H9 (cell line): ENCODE measurements at regions not wholly inside any gene's neighbourhood (a gene's known extent, or its start where the extent isn't known, plus 50 kb on each side); places are given as distances from the start of the nearest gene placed in this dataset.

Experiments used
- DNase-seq: peaks from one replicate; pipeline ENCODE4 v3.0.0-alpha.2; 2017
- H2AFZ ChIP-seq: one replicate; pipeline ENCODE4 v1.6.1; 2013; ENCODE audit warnings: mild to moderate bottlenecking, low read length, control low read depth, moderate library complexity
- H2AK5ac ChIP-seq: 2 replicates; pipeline ENCODE4 v1.6.1; 2013; ENCODE audit warnings: low read length, control low read depth, mixed read lengths; ENCODE audit not compliant: insufficient read length
- H2BK120ac ChIP-seq: one replicate; pipeline ENCODE4 v1.6.1; 2013; ENCODE audit warnings: low read depth, mild to moderate bottlenecking, low read length, control low read depth, inconsistent platforms; ENCODE audit not compliant: poor library complexity, severe bottlenecking
- H2BK12ac ChIP-seq: 2 replicates; pipeline ENCODE4 v1.6.1; 2013; ENCODE audit warnings: low read length, control low read depth, mixed read lengths, low read depth; ENCODE audit not compliant: insufficient read length
- H2BK15ac ChIP-seq: 2 replicates; pipeline ENCODE4 v1.6.1; 2013; ENCODE audit warnings: low read depth, low read length, control low read depth
- H2BK20ac ChIP-seq: one replicate; pipeline ENCODE4 v1.6.1; 2013; ENCODE audit warnings: low read depth, mild to moderate bottlenecking, low read length, control low read depth, inconsistent platforms; ENCODE audit not compliant: poor library complexity, severe bottlenecking
- H2BK5ac ChIP-seq: 2 replicates; pipeline ENCODE4 v1.6.1; 2013; ENCODE audit warnings: low read length, control low read depth, mixed read lengths; ENCODE audit not compliant: insufficient read length
- H3K14ac ChIP-seq: 2 replicates; pipeline ENCODE4 v1.6.1; 2013; ENCODE audit warnings: low read length, control low read depth; ENCODE audit not compliant: insufficient read depth
- H3K18ac ChIP-seq: 2 replicates; pipeline ENCODE4 v1.6.1; 2013; ENCODE audit warnings: low read depth, mild to moderate bottlenecking, mixed read lengths, low read length, control low read depth; ENCODE audit not compliant: insufficient read length
- H3K23ac ChIP-seq: 2 replicates; pipeline ENCODE4 v1.6.1; 2013; ENCODE audit warnings: low read length, control low read depth, mixed read lengths, low read depth; ENCODE audit not compliant: insufficient read length
- H3K23me2 ChIP-seq: 2 replicates; pipeline ENCODE4 v1.6.1; 2013; ENCODE audit warnings: low read depth, mild to moderate bottlenecking, mixed read lengths, low read length, control low read depth; ENCODE audit not compliant: insufficient read length, poor library complexity, severe bottlenecking
- H3K27ac ChIP-seq: 2 replicates; pipeline ENCODE4 v1.5.1; 2013; ENCODE audit warnings: low read length, control low read depth, mixed read lengths, low read depth; ENCODE audit not compliant: insufficient read length
- H3K27me3 ChIP-seq: 2 replicates; pipeline ENCODE4 v1.6.1; 2013; ENCODE audit warnings: low read length, control low read depth, inconsistent platforms; ENCODE audit not compliant: insufficient read depth
- H3K4ac ChIP-seq: 2 replicates; pipeline ENCODE4 v1.6.1; 2013; ENCODE audit warnings: low read depth, mild to moderate bottlenecking, control low read depth, inconsistent platforms, low read length, moderate library complexity
- H3K4me1 ChIP-seq: 2 replicates; pipeline ENCODE4 v1.6.1; 2013; ENCODE audit warnings: low read length, control low read depth, inconsistent platforms; ENCODE audit not compliant: insufficient read depth
- H3K4me2 ChIP-seq: 2 replicates; pipeline ENCODE4 v1.6.1; 2013; ENCODE audit warnings: low read length, control low read depth, mixed read lengths; ENCODE audit not compliant: insufficient read length, insufficient read depth
- H3K56ac ChIP-seq: 2 replicates; pipeline ENCODE4 v1.6.1; 2013; ENCODE audit warnings: low read depth, mild to moderate bottlenecking, mixed read lengths, low read length, control low read depth; ENCODE audit not compliant: insufficient read length
- H3K79me1 ChIP-seq: 2 replicates; pipeline ENCODE4 v1.6.1; 2013; ENCODE audit warnings: low read depth, mild to moderate bottlenecking, moderate library complexity, low read length, control low read depth, inconsistent platforms; ENCODE audit not compliant: insufficient read depth, poor library complexity, severe bottlenecking
- H3K79me2 ChIP-seq: 2 replicates; pipeline ENCODE4 v1.6.1; 2013; ENCODE audit warnings: low read length, control low read depth, inconsistent platforms; ENCODE audit not compliant: insufficient read depth
- H3K9ac ChIP-seq: 2 replicates; pipeline ENCODE4 v1.6.1; 2013; ENCODE audit warnings: low read length, control low read depth, mixed read lengths; ENCODE audit not compliant: insufficient read length; ENCODE audit errors: extremely low read depth
- H3K9me3 ChIP-seq: one replicate; pipeline ENCODE4 v1.6.1; 2013; ENCODE audit warnings: low read depth, low read length, inconsistent platforms; ENCODE audit not compliant: control insufficient read depth
- H3T11ph ChIP-seq: one replicate; pipeline ENCODE4 v1.6.1; 2013; ENCODE audit warnings: mild to moderate bottlenecking, low read length, control low read depth, inconsistent platforms
- H4K20me1 ChIP-seq: one replicate; pipeline ENCODE4 v1.6.1; 2013; ENCODE audit not compliant: control insufficient read depth, insufficient read length, insufficient read depth
- H4K5ac ChIP-seq: 2 replicates; pipeline ENCODE4 v1.6.1; 2013; ENCODE audit warnings: low read depth, mild to moderate bottlenecking, mixed read lengths, low read length, control low read depth; ENCODE audit not compliant: insufficient read length
- H4K8ac ChIP-seq: replicated peaks from 2 replicates; pipeline ENCODE4 v1.6.1; 2013; ENCODE audit warnings: low read length, control low read depth, mixed read lengths, low read depth; ENCODE audit not compliant: insufficient read length
- H4K91ac ChIP-seq: 2 replicates; pipeline ENCODE4 v1.6.1; 2013; ENCODE audit warnings: low read depth, mild to moderate bottlenecking, moderate library complexity, mixed read lengths, low read length, control low read depth; ENCODE audit not compliant: insufficient read length
- H3K27ac Mint-ChIP-seq, 3 experiments: 2 replicates in 2 of 3; 3 replicates in 1 of 3; pipeline ENCODE4 v1.8.0; 2020 to 2021; ENCODE audit warnings: mixed read lengths in 3 of 3, mild to moderate bottlenecking in 1 of 3, moderate library complexity in 1 of 3
- H3K27me3 Mint-ChIP-seq: 2 replicates; pipeline ENCODE4 v1.8.0; 2021; ENCODE audit warnings: low read depth, mild to moderate bottlenecking, moderate library complexity, mixed read lengths
- H3K36me3 Mint-ChIP-seq, 3 experiments: 2 replicates in 2 of 3; 3 replicates in 1 of 3; pipeline ENCODE4 v1.8.0; 2020 to 2021; ENCODE audit warnings: low read depth in 3 of 3, mixed read lengths in 3 of 3; ENCODE audit not compliant: insufficient read depth in 1 of 3
- H3K4me1 Mint-ChIP-seq, 2 experiments: 2 replicates each; pipeline ENCODE4 v1.8.0; 2020; ENCODE audit warnings: mixed read lengths in 2 of 2
- H3K4me3 Mint-ChIP-seq, 2 experiments: 2 replicates in 1 of 2; 3 replicates in 1 of 2; pipeline ENCODE4 v1.8.0; 2020 to 2021; ENCODE audit warnings: mild to moderate bottlenecking in 2 of 2, mixed read lengths in 2 of 2, moderate library complexity in 1 of 2
- H3K9me3 Mint-ChIP-seq, 2 experiments: 2 replicates in 1 of 2; 3 replicates in 1 of 2; pipeline ENCODE4 v1.8.0; 2020; ENCODE audit warnings: mild to moderate bottlenecking in 2 of 2, mixed read lengths in 2 of 2, moderate library complexity in 1 of 2
- CTCF ChIP-seq: fragments of 200-600 bp; sonication (generic); conservative IDR thresholded peaks from 3 replicates; pipeline ENCODE4 v1.8.0; 2021; ENCODE audit warnings: antibody characterized with exemption, mild to moderate bottlenecking

DNA sequence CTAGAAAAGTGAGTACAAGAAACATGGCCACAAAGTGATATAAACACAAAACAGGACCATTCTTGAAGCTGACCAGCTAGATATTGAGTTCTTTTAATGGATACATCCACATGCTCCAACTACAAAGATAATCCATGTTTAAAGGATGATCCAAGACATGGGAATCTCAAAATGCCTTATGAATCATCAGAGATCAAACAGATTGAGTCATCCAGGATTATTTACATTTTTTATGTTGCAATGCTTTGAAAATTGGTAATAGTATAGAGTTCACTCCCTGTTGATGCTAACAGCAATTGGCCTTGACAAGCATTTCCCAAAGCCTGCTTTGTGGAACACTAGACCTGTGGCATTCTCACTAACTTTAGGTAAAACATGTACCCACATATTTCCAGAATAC lies 293.0 kb upstream of the TBX3 start:
- Histone ChIP-seq H3K56ac (no peak overlapping the region), H3K14ac (no peak overlapping the region), H3K4me1 (no peaks in the 10 kb centered on the region), H2BK5ac (no peak overlapping the region), H2AK5ac (no peak overlapping the region), H2BK120ac (no peak overlapping the region), H3K9ac (no peak overlapping the region), H4K91ac (no peak overlapping the region), H3K4me2 (no peak overlapping the region), H2BK20ac (no peak overlapping the region), H4K20me1 (no peaks in the 10 kb centered on the region), H3K18ac (no peak overlapping the region), H3K79me1 (no peaks in the 10 kb centered on the region), H3T11ph (no peak overlapping the region), H3K27ac (no peak overlapping the region), H2BK12ac (no peak overlapping the region), H3K23ac (no peak overlapping the region), H2BK15ac (no peak overlapping the region), H3K27me3 (no peaks in the 10 kb centered on the region), H3K9me3 (no peaks in the 10 kb centered on the region), H4K8ac (no peak overlapping the region), H3K4ac (no peak overlapping the region), H3K79me2 (no peaks in the 10 kb centered on the region), H2AFZ (no peak overlapping the region), H4K5ac (no peak overlapping the region), H3K23me2 (no peaks in the 10 kb centered on the region)
- TF ChIP-seq CTCF = no peak
- peaks cover 21% of the 10 kb centered on the region for H3K27me3 Mint-ChIP-seq
- no peak overlapping the region for H3K4me3 Mint-ChIP-seq
- DNase-seq = no peak
- H3K36me3 Mint-ChIP-seq = no peaks in the 10 kb centered on the region
- peaks cover 0 to 2% of the 10 kb centered on the region in 2 experiments; a peak in 1 of 5 replicates for H3K9me3 Mint-ChIP-seq
- H3K4me1 Mint-ChIP-seq = no peaks in the 10 kb centered on the region
- H3K27ac Mint-ChIP-seq = no peak overlapping the region
